PC-3 (cell line): ENCODE measurements at regions not wholly inside any gene's neighbourhood (a gene's known extent, or its start where the extent isn't known, plus 50 kb on each side); places are given as distances from the start of the nearest gene placed in this dataset.

ENCODE experiments used
- ATAC-seq: fragments of 200-7000 bp; cut with Tn5 transposase; 2 replicates; pipeline ENCODE4 v1.9.1; 2020; ENCODE audit warnings: mild to moderate bottlenecking, moderate library complexity
- BruUV-seq: library from RNA; stranded (reverse); fragments of 400-500 nt; replicated peaks from 2 replicates; lab custom pipeline; 2021; lab: Mats Ljungman, UMichigan
- CTCF ChIA-PET: fragments of 300-600 bp; sonication (Branson Sonifier 250); formaldehyde crosslinking; loops from one replicate; lab custom pipeline; 2022; ENCODE audit warnings: antibody characterized with exemption; lab: Charles Lee
- POLR2A ChIA-PET: fragments of 300-600 bp; sonication (Branson Sonifier 250); formaldehyde crosslinking; loops from one replicate; lab custom pipeline; 2022; ENCODE audit warnings: antibody characterized with exemption; ENCODE audit not compliant: unreplicated experiment; lab: Charles Lee
- DNase-seq: peaks from one replicate; pipeline ENCODE4 v3.0.0-alpha.2; 2015
- H2AFZ ChIP-seq: fragments of 300-600 bp; sonication (generic); 2 replicates; pipeline ENCODE4 v1.6.0; 2016; ENCODE audit warnings: antibody characterized with exemption, low read length
- H3F3A ChIP-seq: fragments of 300-600 bp; sonication (generic); one replicate; pipeline ENCODE4 v1.6.0; 2017; ENCODE audit warnings: antibody characterized with exemption, low read length, control low read depth, mild to moderate bottlenecking; ENCODE audit not compliant: unreplicated experiment
- H3K27ac ChIP-seq: fragments of 300-600 bp; sonication (generic); 2 replicates; pipeline ENCODE4 v1.5.1; 2016; ENCODE audit warnings: mild to moderate bottlenecking, low read length
- H3K27me3 ChIP-seq: fragments of 300-600 bp; sonication (generic); 2 replicates; pipeline ENCODE4 v1.6.1; 2016; ENCODE audit warnings: low read length, mixed read lengths
- H3K36me3 ChIP-seq: fragments of 300-600 bp; sonication (generic); 2 replicates; pipeline ENCODE4 v1.6.1; 2016; ENCODE audit warnings: low read depth, mixed run types, low read length, mixed read lengths
- H3K4me1 ChIP-seq: fragments of 300-600 bp; sonication (generic); 2 replicates; pipeline ENCODE4 v1.5.1; 2016; ENCODE audit warnings: low read length; ENCODE audit not compliant: insufficient read depth
- H3K4me2 ChIP-seq: fragments of 300-600 bp; sonication (generic); 2 replicates; pipeline ENCODE4 v1.6.0; 2016; ENCODE audit warnings: low read length
- H3K4me3 ChIP-seq: fragments of 300-600 bp; sonication (generic); 2 replicates; pipeline ENCODE4 v1.5.1; 2016; ENCODE audit warnings: mild to moderate bottlenecking, low read length, mixed read lengths
- H3K79me2 ChIP-seq: fragments of 300-600 bp; sonication (generic); 2 replicates; pipeline ENCODE4 v1.6.1; 2017; ENCODE audit warnings: low read length, mixed read lengths
- H3K9ac ChIP-seq: fragments of 300-600 bp; sonication (generic); 2 replicates; pipeline ENCODE4 v1.6.0; 2016; ENCODE audit warnings: mild to moderate bottlenecking, low read length
- H3K9me2 ChIP-seq: fragments of 300-600 bp; sonication (generic); replicated peaks from 2 replicates; pipeline ENCODE4 v1.6.1; 2016; ENCODE audit warnings: mixed run types, low read length, mixed read lengths
- H3K9me3 ChIP-seq: fragments of 300-600 bp; sonication (generic); 2 replicates; pipeline ENCODE4 v1.6.1; 2016; ENCODE audit warnings: low read length, mixed read lengths
- H4K20me1 ChIP-seq: fragments of 300-600 bp; sonication (generic); 2 replicates; pipeline ENCODE4 v1.6.1; 2016; ENCODE audit warnings: low read length, mixed read lengths
- CTCF ChIP-seq: fragments of 300-600 bp; sonication (generic); conservative IDR thresholded peaks from 2 replicates; pipeline ENCODE4 v1.5.1; 2017; ENCODE audit warnings: antibody characterized with exemption, low read depth, mild to moderate bottlenecking, low read length
- EZH2 ChIP-seq: fragments of 300-600 bp; sonication (generic); IDR thresholded peaks from one replicate; pipeline ENCODE4 v1.6.1; 2017; ENCODE audit warnings: antibody characterized with exemption, mild to moderate bottlenecking, low read length; ENCODE audit not compliant: unreplicated experiment
- EZH2phosphoT487 ChIP-seq: fragments of 300-600 bp; sonication (generic); IDR thresholded peaks from 2 replicates; pipeline ENCODE4 v1.6.1; 2018; ENCODE audit warnings: mild to moderate bottlenecking, antibody characterized with exemption, low read length, borderline replicate concordance
- intact Hi-C: fragments of 100-400 bp; cut with micrococcal nuclease; formaldehyde crosslinking; loops from 2 replicates; pipeline ENCODE4 v1.9.0; 2023

GRCh38 chr5:8320244-8320643 lies 451.3 kb downstream of the MTRR start:
- intact Hi-C loops = no loop called here
- ChIA-PET POLR2A (no interaction called here), CTCF (no interaction called here)
- no peak for ATAC-seq
- H3K4me1 ChIP-seq = peaks cover 27% of the 10 kb centered on the region
- H3K36me3 ChIP-seq = no peaks in the 10 kb centered on the region
- H3K4me2 ChIP-seq = no peak overlapping the region
- H3K79me2 ChIP-seq = no peaks in the 10 kb centered on the region
- H3K27ac ChIP-seq = no peak overlapping the region
- DNase-seq = no peak
- H2AFZ ChIP-seq = no peak overlapping the region
- H3F3A ChIP-seq = no peaks in the 10 kb centered on the region
- H3K4me3 ChIP-seq = no peak overlapping the region
- TF ChIP-seq CTCF = no peak
- TF ChIP-seq EZH2 = no peak
- TF ChIP-seq EZH2phosphoT487 = no peak
- no peak overlapping the region for H3K9ac ChIP-seq
- H3K9me3 ChIP-seq = no peaks in the 10 kb centered on the region
- H3K27me3 ChIP-seq = no peaks in the 10 kb centered on the region
- 0 out of 2 replicates have a peak, but pooled peaks cover 4% of the 10 kb centered on the region for H3K9me2 ChIP-seq
- no TSS peak for BruUV-seq
- no peaks in the 10 kb centered on the region for H4K20me1 ChIP-seq

- Histone ChIP-seq H3K4me3 (no peak overlapping the region), H3K9ac (no peak overlapping the region), H2AFZ (no peak overlapping the region), H3F3A (no peaks in the 10 kb centered on the region), H4K20me1 (no peaks in the 10 kb centered on the region), H3K9me3 (no peaks in the 10 kb centered on the region), H3K27ac (no peak overlapping the region), H3K79me2 (no peaks in the 10 kb centered on the region), H3K27me3 (no peaks in the 10 kb centered on the region), H3K9me2 (no peaks in the 10 kb centered on the region), H3K4me1 (peaks cover 27% of the 10 kb centered on the region), H3K4me2 (peak overlapping the region; percentile 21; the same call in 1 of the 2 replicates), H3K36me3 (no peaks in the 10 kb centered on the region)
- no TSS peak for BruUV-seq
- peak; percentile 76 for DNase-seq
- intact Hi-C loops = no loop called here
- ChIA-PET CTCF (no interaction called here), POLR2A (no interaction called here)
- peak; percentile 60 for ATAC-seq
- TF ChIP-seq EZH2 (no peak), CTCF (no peak), EZH2phosphoT487 (no peak)
These were observed 452.3 kb downstream of the MTRR start for GRCh38 chr5:8321272-8321671.

- H3K9me3 ChIP-seq = no peaks in the 10 kb centered on the region
- no peaks in the 10 kb centered on the region for H3K27me3 ChIP-seq
- H3K9me2 ChIP-seq = no peaks in the 10 kb centered on the region
- peak overlapping the region; percentile 9; the same call in 1 of the 2 replicates for H3K27ac ChIP-seq
- no peaks in the 10 kb centered on the region for H3K36me3 ChIP-seq
- ChIA-PET CTCF (no interaction called here), POLR2A (no interaction called here)
- TF ChIP-seq EZH2phosphoT487 = no peak
- no peak for TF ChIP-seq EZH2
- no peak for TF ChIP-seq CTCF
- no peaks in the 10 kb centered on the region for H3K79me2 ChIP-seq
- DNase-seq = peak; percentile 81
- no peaks in the 10 kb centered on the region for H4K20me1 ChIP-seq
- no peaks in the 10 kb centered on the region for H3F3A ChIP-seq
- peaks cover 27% of the 10 kb centered on the region for H3K4me1 ChIP-seq
- ATAC-seq = peak; percentile 73
- no peak overlapping the region for H3K9ac ChIP-seq
- no TSS peak for BruUV-seq
- intact Hi-C loops = no loop called here
- H2AFZ ChIP-seq = no peak overlapping the region
- H3K4me2 ChIP-seq = peak overlapping the region; percentile 15
- H3K4me3 ChIP-seq = no peak overlapping the region
These were observed 453.5 kb downstream of the MTRR start for GRCh38 chr5:8322484-8322883.
